ENCODE measurements at regions not wholly inside any gene's neighbourhood (a gene's known extent, or its start where the extent isn't known, plus 50 kb on each side); places are given as distances from the start of the nearest gene placed in this dataset.

DNA sequence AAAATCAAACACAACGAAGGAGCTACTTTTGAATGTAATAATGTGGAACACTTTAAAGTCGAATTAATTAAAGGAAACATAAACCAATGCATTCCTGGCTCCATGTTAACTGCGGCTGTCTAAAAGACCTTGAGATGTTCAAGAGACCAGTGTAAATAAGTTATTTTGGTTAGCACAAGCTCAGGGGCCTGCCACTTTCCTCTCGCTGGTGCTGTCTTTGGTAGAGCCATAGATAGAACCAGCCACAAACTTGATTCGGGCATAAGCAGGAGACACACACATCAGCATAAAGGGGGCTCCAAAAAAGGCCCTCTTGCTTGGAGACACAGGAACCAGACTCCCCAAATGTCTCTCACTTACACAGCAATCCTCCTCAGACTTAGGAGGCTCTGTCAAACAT is 121.6 kb upstream of the TBX20 start:
- Histone ChIP-seq H3K79me2 (ENCODE audit: insufficient read depth, low read length) (no peaks in the 10 kb centered on the region), H3K4me3 (ENCODE audit: insufficient read depth, low read depth, low read length) (no peak overlapping the region), H3K4me2 (ENCODE audit: low read length) (no peak overlapping the region), H3K36me3 (ENCODE audit: insufficient read depth, low read length) (no peaks in the 10 kb centered on the region), H4K20me1 (ENCODE audit: insufficient read depth, low read length) (no peaks in the 10 kb centered on the region), H3K4me1 (ENCODE audit: insufficient read depth, low read length) (no peaks in the 10 kb centered on the region), H3K9ac (ENCODE audit: low read length) (no peak overlapping the region), H3K27ac (ENCODE audit: low read depth, low read length) (no peak overlapping the region), H2AFZ (ENCODE audit: low read depth, low read length) (no peak overlapping the region), H3K27me3 (ENCODE audit: insufficient read depth, low read length) (no peaks in the 10 kb centered on the region), H3K9me3 (ENCODE audit: insufficient read depth, low read depth, low read length) (no peaks in the 10 kb centered on the region)
- no peak overlapping the region for H3K27ac Mint-ChIP-seq (ENCODE audit: unreplicated experiment)
- H3K4me1 Mint-ChIP-seq (ENCODE audit: low read depth, unreplicated experiment) = no peaks in the 10 kb centered on the region
- no peak overlapping the region for H3K4me3 Mint-ChIP-seq (ENCODE audit: unreplicated experiment)
- TF ChIP-seq, protein P1, sequence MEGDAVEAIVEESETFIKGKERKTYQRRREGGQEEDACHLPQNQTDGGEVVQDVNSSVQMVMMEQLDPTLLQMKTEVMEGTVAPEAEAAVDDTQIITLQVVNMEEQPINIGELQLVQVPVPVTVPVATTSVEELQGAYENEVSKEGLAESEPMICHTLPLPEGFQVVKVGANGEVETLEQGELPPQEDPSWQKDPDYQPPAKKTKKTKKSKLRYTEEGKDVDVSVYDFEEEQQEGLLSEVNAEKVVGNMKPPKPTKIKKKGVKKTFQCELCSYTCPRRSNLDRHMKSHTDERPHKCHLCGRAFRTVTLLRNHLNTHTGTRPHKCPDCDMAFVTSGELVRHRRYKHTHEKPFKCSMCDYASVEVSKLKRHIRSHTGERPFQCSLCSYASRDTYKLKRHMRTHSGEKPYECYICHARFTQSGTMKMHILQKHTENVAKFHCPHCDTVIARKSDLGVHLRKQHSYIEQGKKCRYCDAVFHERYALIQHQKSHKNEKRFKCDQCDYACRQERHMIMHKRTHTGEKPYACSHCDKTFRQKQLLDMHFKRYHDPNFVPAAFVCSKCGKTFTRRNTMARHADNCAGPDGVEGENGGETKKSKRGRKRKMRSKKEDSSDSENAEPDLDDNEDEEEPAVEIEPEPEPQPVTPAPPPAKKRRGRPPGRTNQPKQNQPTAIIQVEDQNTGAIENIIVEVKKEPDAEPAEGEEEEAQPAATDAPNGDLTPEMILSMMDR (IDR thresholded peaks at IDR 0.05; ENCODE audit: insufficient read depth, low read depth, low read length) = no peak
- TF ChIP-seq EZH2 (IDR thresholded peaks at IDR 0.05; ENCODE audit: insufficient read depth, low read length) = no peak
- peaks cover 17% of the 10 kb centered on the region for H3K9me3 Mint-ChIP-seq (ENCODE audit: unreplicated experiment)
- FAIRE-seq (no peak), DNase-seq (ENCODE audit: low read depth) (no peak)
- H3K27me3 Mint-ChIP-seq (ENCODE audit: low read depth, unreplicated experiment) = peaks cover 15% of the 10 kb centered on the region
- no peaks in the 10 kb centered on the region for H3K36me3 Mint-ChIP-seq (ENCODE audit: low read depth, unreplicated experiment)

DNA sequence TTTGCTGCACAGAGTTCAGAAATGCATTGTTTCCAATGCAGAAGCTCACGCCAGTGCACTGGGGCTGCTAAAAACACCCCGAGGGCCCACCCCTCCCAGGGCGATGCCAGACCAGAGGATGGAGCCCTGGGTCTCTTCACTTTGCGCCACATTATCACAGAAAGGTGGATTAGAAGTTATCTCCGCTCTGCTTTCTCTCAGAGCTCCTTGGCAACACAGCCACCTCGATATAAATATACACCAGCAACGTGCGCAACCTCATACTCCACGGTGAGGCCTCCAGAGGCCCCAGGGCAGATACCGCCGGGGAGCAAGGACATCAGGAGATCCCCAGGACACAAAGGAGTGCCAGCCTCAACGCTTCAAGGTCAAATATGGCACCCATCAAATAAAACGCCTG is 121.0 kb upstream of the TBX20 start:
- TF ChIP-seq, protein P1 (IDR thresholded peaks at IDR 0.05; ENCODE audit: insufficient read depth, low read depth, low read length) = no peak
- no peak for DNase-seq (ENCODE audit: low read depth)
- H2AFZ ChIP-seq (ENCODE audit: low read depth, low read length) = no peak overlapping the region
- no peak for FAIRE-seq
- no peaks in the 10 kb centered on the region for H3K36me3 ChIP-seq (ENCODE audit: insufficient read depth, low read length)
- H3K4me1 Mint-ChIP-seq (ENCODE audit: low read depth, unreplicated experiment) = no peaks in the 10 kb centered on the region
- no peak overlapping the region for H3K27ac Mint-ChIP-seq (ENCODE audit: unreplicated experiment)
- no peaks in the 10 kb centered on the region for H3K36me3 Mint-ChIP-seq (ENCODE audit: low read depth, unreplicated experiment)
- H3K4me2 ChIP-seq (ENCODE audit: low read length) = no peak overlapping the region
- no peaks in the 10 kb centered on the region for H4K20me1 ChIP-seq (ENCODE audit: insufficient read depth, low read length)
- H3K9me3 Mint-ChIP-seq (ENCODE audit: unreplicated experiment) = peaks cover 17% of the 10 kb centered on the region
- H3K79me2 ChIP-seq (ENCODE audit: insufficient read depth, low read length) = no peaks in the 10 kb centered on the region
- H3K9me3 ChIP-seq (ENCODE audit: insufficient read depth, low read depth, low read length) = no peaks in the 10 kb centered on the region
- no peaks in the 10 kb centered on the region for H3K27me3 ChIP-seq (ENCODE audit: insufficient read depth, low read length)
- H3K4me1 ChIP-seq (ENCODE audit: insufficient read depth, low read length) = no peaks in the 10 kb centered on the region
- peaks cover 15% of the 10 kb centered on the region for H3K27me3 Mint-ChIP-seq (ENCODE audit: low read depth, unreplicated experiment)
- H3K9ac ChIP-seq (ENCODE audit: low read length) = no peak overlapping the region
- H3K4me3 ChIP-seq (ENCODE audit: insufficient read depth, low read depth, low read length) = no peak overlapping the region
- H3K27ac ChIP-seq (ENCODE audit: low read depth, low read length) = no peak overlapping the region
- H3K4me3 Mint-ChIP-seq (ENCODE audit: unreplicated experiment) = no peak overlapping the region

DNA sequence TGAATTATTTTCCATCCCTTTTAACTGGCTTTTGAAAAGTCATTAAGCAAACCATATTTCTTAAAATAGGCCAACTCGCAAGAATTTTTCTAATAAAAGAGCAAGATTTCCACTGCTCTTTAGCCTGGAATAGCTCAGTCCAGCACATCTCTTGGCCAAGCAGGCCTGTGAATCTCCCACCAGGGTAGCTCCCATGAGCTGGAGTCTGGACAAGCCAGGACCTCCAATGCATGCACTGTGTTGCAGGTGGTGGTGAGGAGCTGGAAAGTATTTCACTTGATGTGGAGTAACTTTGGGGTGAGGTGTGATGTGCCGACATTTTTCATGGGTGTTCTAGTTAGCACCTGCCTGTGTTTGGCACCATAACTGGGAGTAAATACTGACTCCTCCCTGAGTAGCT is 117.3 kb upstream of the TBX20 start:
- no peaks in the 10 kb centered on the region for H4K20me1 ChIP-seq (ENCODE audit: insufficient read depth, low read length)
- H3K9ac ChIP-seq (ENCODE audit: low read length) = no peak overlapping the region
- DNase-seq (ENCODE audit: low read depth) = no peak
- H3K27me3 ChIP-seq (ENCODE audit: insufficient read depth, low read length) = no peaks in the 10 kb centered on the region
- H3K4me3 Mint-ChIP-seq (ENCODE audit: unreplicated experiment) = no peak overlapping the region
- no peak for TF ChIP-seq EZH2 (IDR thresholded peaks at IDR 0.05; ENCODE audit: insufficient read depth, low read length)
- TF ChIP-seq, protein P1 (IDR thresholded peaks at IDR 0.05; ENCODE audit: insufficient read depth, low read depth, low read length) = no peak
- peaks cover 15% of the 10 kb centered on the region for H3K9me3 Mint-ChIP-seq (ENCODE audit: unreplicated experiment)
- H3K4me1 Mint-ChIP-seq (ENCODE audit: low read depth, unreplicated experiment) = no peaks in the 10 kb centered on the region
- no peak overlapping the region for H3K27ac Mint-ChIP-seq (ENCODE audit: unreplicated experiment)
- H3K36me3 Mint-ChIP-seq (ENCODE audit: low read depth, unreplicated experiment) = no peaks in the 10 kb centered on the region
- H3K4me3 ChIP-seq (ENCODE audit: insufficient read depth, low read depth, low read length) = no peak overlapping the region
- H3K79me2 ChIP-seq (ENCODE audit: insufficient read depth, low read length) = no peaks in the 10 kb centered on the region
- H3K27ac ChIP-seq (ENCODE audit: low read depth, low read length) = no peak overlapping the region
- H3K27me3 Mint-ChIP-seq (ENCODE audit: low read depth, unreplicated experiment) = peaks cover 8% of the 10 kb centered on the region
- no peak for FAIRE-seq
- no peaks in the 10 kb centered on the region for H3K4me1 ChIP-seq (ENCODE audit: insufficient read depth, low read length)
- no peaks in the 10 kb centered on the region for H3K36me3 ChIP-seq (ENCODE audit: insufficient read depth, low read length)
- no peak overlapping the region for H3K4me2 ChIP-seq (ENCODE audit: low read length)
- H2AFZ ChIP-seq (ENCODE audit: low read depth, low read length) = no peak overlapping the region
- H3K9me3 ChIP-seq (ENCODE audit: insufficient read depth, low read depth, low read length) = no peaks in the 10 kb centered on the region
